ENCODE measurements at regions not wholly inside any gene's neighbourhood (a gene's known extent, or its start where the extent isn't known, plus 50 kb on each side); places are given as distances from the start of the nearest gene placed in this dataset.
A peak's percentile ranks its signal among the peaks of the same experiment; 100 is the strongest.

DNA sequence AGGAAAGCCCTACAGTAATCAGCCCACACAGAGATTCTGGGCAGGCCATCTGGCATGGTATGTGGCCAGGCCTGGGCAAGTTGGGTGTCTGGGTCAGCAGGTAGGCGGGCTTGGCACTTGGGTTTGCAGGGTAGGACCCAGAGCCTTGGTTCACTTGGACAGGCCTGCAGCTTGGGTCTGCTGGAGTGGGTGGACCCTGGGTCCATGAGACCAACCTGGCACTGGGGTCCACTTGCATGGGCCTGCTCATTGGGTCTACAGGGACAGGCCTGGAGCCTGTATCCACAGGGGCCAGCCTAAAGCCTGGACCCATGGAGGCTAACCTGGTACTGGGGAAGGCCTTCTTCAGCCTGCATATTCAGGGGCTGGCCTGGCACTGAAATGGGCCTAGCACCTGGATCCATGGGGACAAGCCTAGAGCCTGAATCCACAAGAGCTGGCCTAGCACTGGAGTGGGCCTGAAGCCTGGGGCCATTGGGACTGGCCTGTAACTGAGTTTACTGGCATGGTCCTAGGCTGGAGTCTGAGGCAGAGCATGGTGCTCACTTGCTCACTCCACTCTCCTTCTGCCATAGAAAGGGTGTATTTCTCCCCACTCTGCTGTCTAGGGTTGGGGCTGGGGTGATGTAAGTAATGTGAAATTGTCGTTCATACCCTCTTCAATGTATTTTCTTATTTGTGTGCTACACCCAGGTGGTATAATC lies 315.0 kb downstream of the AHR start:
- DNase-seq (ENCODE audit: low read depth) = no peak
- in situ Hi-C loops (cut with HindIII; ENCODE audit: low pct_unique_long_range_greater_than_20kb, low sequenced_read_pairs) = no loop called here

DNA sequence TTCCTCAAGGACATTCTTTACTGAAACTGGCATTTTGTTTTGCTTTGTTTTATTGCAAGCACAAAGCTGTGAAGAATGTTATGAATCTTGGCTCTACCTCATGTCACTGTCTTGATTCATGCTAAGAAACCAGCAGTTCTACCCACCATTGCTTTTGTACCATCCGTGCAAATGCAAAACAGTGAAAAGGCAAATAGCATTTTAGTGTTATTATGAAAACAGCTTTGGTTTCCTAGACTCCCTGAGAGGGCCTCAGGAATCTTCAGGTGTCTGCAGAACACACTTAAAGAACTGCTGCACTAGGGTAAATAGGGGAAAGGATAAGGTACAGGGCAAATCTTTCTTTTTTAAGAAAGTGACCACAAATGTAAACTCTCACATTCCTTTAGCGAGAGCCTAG lies 318.9 kb downstream of the AHR start:
- in situ Hi-C loops (cut with HindIII; ENCODE audit: low pct_unique_long_range_greater_than_20kb, low sequenced_read_pairs) = no loop called here
- no peak for DNase-seq (ENCODE audit: low read depth)

DNA sequence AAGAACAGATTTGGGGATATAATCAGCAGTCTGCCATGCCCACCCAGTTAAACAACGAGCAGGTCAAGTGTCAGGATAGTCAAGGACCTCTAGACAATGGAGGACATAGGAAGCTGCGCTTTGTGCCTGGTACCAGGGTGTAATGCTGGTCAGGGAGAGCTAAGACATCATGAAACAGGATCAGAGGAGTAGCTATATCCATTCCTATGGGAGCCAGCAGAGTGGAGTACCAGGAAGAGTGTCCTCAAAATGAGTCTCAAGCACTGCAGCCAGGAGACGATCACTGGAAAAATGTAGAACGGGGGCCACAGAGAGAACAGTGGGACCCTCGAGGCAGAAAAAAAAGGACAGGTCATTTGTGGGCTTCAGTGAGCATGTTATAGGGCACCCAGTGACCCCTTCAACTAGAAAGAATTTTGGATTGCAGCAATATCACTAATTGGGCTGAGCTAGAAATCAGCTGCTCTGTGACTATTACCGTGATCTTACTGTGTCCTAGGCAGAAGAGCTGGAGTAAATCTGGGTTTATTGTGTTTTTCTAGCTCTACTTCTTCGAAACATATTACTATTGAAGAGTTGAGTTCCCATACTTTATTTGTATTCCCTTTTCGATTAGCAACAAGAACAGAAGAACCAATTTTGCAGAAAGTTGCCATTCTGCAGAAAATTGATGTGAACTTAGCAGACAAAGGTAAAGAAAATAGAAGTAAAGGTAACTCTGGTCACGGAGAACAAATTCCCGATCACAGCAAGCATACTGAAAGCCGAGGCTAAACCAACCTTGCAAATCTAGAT lies 319.6 kb downstream of the AHR start:
- DNase-seq (ENCODE audit: low read depth) = no peak
- in situ Hi-C loops (cut with HindIII; ENCODE audit: low pct_unique_long_range_greater_than_20kb, low sequenced_read_pairs) = no loop called here

DNA sequence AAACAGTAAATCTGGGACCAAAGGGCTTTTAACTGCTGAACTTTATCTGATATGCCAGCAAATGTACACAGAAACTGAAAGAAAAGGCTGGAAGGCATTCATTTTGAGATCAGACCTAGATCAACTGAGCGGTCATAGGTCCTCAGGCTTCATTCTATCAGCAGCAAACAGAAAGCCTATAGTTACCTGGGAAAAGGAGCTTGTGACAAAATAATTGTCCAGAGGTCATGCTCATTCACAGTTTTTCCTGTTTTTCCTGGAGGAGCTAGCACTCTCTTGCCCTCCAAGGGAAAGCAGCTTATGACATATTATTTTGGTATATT lies 320.2 kb downstream of the AHR start:
- DNase-seq (ENCODE audit: low read depth) = no peak
- in situ Hi-C loops (cut with HindIII; ENCODE audit: low pct_unique_long_range_greater_than_20kb, low sequenced_read_pairs) = no loop called here

DNA sequence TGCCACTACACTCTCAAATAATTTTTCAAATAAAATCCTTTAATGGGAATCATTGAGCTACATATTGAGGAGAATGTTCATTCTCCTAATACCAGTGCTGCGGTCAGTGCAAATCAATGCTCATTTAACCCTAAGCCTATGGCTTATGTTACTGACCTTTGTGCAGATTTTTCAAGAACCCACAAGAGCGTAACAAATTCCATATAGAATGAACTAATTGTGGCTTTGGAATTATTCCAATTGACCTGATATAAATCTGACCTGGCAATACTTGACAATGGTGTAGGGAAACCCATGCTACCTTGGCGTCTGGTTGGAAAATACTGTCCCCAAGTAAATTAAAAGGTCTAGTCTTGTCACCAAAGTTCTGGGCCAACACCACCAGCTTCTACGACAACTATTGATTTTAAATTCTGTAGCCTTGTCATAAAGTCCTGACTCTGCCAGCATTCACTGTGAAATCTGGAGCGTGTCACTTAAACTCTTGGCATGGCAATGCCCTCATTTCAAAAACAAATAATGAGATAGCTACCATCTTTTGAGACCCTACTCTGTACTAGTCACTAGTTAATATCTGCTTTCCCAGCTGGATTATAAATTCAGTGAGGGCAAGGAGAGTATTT lies 320.9 kb downstream of the AHR start:
- in situ Hi-C loops (cut with HindIII; ENCODE audit: low pct_unique_long_range_greater_than_20kb, low sequenced_read_pairs) = no loop called here
- no peak for DNase-seq (ENCODE audit: low read depth)

DNA sequence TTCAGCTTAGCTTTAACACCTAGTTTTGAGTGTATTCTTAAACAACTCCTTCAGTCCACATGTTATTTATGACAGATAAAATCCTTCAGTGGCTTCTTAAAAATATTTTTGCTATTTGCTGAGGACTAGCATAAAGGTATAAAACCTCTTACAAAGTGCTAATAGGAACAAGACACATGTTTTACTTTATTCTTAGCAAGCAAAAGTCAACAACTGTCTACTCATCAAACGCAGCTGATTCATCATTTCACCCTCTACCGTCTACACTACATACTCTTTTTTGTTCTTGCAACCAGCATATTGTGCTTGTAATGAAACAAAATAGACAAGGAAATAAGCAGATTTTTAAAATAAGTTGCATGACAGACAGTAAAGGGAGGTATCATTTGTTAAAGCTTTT lies 319.7 kb downstream of the SNX13 start:
- no peak for DNase-seq (ENCODE audit: low read depth)
- in situ Hi-C loops (cut with HindIII; ENCODE audit: low pct_unique_long_range_greater_than_20kb, low sequenced_read_pairs) = no loop called here

DNA sequence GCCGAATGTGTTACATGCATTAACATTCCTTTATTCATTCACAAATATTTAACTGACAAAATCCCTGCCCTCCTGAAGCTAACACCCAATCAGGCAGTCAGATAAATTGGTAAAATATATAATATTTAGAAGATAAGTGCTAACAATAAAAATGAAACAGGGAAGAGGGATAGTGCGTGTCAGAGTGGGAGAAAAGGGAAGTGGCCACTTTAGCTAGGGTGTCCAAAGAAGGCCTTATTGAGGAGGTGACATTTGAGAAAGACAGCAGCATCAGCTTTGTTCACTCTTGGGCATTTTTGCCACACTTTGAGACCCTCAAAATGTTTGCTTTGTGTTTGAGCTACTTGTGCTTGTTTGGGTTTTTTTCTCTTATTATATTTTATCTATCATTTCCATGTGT lies 317.8 kb downstream of the SNX13 start:
- in situ Hi-C loops (cut with HindIII; ENCODE audit: low pct_unique_long_range_greater_than_20kb, low sequenced_read_pairs) = no loop called here

DNA sequence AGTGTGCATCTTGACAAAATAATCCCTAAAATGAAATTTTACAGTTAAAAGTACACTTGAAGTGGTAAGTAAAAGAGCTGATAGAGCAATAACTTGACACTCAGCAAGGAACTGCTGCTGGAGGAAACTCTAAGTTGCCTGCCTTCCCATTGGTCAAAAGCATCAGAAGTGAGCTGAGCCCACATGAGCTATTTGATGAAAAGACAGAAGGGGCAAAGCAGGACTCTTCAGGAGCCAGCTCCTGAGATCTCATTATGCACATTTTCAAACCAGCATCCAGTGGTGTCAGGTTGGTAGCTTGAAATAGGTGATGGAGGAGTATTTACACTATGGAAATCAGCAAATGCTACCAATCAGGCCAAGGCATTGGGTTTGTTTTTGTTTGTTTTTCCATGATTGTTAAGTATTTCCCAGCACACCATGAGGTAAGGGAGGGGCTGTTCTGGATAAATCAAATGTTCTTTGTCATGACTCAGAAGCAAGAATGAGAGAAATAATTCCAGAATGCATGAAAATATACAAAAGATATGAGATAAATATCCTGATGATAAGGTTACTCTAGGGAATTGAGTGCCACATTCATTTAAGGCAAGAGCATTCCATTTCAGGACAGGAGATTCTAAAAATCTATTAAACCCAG lies 316.6 kb downstream of the SNX13 start:
- in situ Hi-C loops (cut with HindIII; ENCODE audit: low pct_unique_long_range_greater_than_20kb, low sequenced_read_pairs) = no loop called here
- no peak for DNase-seq (ENCODE audit: low read depth)

More for the DNA sequence above, 317.8 kb downstream of the SNX13 start:
- DNase-seq (ENCODE audit: low read depth) = no peak

DNA sequence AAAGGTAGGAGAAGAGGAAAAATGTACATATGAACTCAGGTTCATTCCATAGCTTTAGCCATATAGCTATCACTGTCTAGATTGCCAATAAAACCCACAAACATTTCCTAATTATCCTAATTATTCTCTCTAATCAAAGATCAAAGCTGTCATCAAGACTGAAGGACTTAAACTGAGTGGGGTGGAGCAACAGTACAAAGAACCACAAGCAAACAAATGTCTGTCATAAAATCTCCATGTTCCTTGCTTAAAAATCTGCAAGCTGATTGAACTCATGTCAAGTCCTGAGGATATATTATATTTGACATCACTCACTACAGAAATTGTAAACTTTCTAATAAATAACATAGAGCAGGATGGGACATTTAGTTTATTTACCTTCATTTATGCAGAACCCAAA lies 315.9 kb downstream of the SNX13 start:
- in situ Hi-C loops (cut with HindIII; ENCODE audit: low pct_unique_long_range_greater_than_20kb, low sequenced_read_pairs) = no loop called here
- no peak for DNase-seq (ENCODE audit: low read depth)

DNA sequence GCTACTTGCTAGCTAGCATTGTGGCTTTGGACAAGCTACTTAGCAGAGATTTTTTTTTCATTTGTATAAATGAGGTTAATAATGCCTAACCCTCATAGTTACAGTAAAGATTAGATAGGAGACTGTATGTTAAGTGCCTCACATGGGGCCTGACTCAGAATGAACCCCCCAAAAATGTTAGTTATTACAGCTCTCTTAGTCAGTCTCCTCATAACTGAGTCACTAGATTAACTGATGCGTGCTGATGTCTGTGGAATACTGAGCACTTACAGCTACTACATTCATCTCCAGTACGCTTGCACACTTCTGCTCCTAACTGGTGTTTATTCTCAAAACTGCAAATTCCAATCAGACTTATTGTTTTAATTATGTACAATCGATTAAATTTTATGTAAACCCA lies 315.3 kb downstream of the SNX13 start:
- in situ Hi-C loops (cut with HindIII; ENCODE audit: low pct_unique_long_range_greater_than_20kb, low sequenced_read_pairs) = no loop called here
- peak; percentile 84 for DNase-seq (ENCODE audit: low read depth)

DNA sequence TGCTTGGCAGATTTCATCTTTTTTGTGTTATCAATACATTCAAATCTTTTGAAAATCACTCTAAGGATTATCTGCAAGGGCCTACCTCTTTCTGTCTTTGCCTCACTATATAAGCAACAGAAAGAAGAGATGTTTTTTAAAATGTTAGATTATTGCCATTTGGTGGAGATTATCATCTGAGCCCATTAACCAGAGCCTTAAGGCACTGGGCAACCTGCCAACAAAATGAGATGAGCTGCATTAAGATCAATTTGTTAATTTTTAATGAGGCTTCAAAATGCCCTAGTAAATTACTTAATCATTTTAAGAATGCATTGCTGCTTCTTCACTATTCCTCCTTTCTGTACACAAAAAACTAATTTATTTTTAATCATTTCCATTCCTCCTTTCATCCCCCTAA lies 314.1 kb downstream of the SNX13 start:
- no peak for DNase-seq (ENCODE audit: low read depth)
- in situ Hi-C loops (cut with HindIII; ENCODE audit: low pct_unique_long_range_greater_than_20kb, low sequenced_read_pairs) = no loop called here

DNA sequence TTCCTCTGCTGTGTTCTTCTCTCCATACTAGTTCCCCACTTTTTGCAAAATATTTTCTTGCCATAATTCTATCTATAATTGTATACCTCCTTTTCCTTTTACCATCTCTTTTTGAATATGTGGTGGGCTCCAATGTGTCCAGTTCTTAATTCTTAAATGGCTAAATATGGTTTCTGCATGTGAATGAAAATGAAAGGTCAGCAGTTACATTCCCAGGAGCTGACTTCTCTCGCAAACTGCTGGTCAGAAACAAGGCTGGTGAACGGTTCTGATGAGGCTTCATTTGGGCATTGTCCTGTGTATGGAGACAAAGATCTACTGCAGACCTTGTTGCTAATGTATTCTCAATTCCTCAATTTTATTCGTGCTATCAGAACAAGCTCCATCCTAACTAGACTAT lies 309.2 kb downstream of the SNX13 start:
- in situ Hi-C loops (cut with HindIII; ENCODE audit: low pct_unique_long_range_greater_than_20kb, low sequenced_read_pairs) = no loop called here
- DNase-seq (ENCODE audit: low read depth) = no peak

DNA sequence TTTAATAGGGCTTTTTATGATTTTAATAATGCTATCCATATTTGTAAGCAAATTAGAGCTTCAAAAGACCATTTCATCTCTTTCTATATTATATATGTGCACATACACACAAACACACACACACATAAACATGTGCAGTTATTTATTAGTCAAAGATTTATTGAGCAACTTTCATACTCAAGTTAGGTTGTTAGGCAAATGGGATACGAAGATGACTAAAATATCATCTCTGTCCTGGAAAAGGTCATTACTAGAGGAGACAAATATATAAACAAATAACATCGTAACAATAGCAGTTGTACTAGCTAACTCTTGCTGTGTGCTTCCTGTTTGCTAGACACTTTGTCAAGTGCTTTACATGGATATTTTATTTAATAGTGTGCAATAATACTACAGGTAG lies 307.9 kb downstream of the SNX13 start:
- in situ Hi-C loops (cut with HindIII; ENCODE audit: low pct_unique_long_range_greater_than_20kb, low sequenced_read_pairs) = no loop called here
- DNase-seq (ENCODE audit: low read depth) = no peak

DNA sequence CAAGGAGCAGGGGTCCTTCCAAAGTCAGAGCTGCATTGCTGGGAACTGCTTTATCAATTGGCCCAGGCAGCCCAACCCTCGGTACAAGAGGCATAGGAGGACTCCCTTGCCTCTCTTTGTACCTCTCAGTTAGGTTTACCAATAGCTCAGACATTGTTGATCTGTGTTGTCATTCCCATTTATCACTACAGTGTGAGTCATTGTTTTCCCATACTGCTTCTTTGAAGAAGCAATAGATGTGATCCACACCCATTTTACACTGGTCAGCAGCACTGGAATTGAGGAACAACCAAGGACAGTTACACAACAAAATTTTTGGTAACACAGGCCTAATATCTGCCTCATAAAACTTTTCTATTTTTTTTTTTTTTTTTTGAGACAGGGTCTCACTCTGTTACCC lies 307.2 kb downstream of the SNX13 start:
- peak; percentile 67 for DNase-seq (ENCODE audit: low read depth)
- in situ Hi-C loops (cut with HindIII; ENCODE audit: low pct_unique_long_range_greater_than_20kb, low sequenced_read_pairs) = no loop called here

DNA sequence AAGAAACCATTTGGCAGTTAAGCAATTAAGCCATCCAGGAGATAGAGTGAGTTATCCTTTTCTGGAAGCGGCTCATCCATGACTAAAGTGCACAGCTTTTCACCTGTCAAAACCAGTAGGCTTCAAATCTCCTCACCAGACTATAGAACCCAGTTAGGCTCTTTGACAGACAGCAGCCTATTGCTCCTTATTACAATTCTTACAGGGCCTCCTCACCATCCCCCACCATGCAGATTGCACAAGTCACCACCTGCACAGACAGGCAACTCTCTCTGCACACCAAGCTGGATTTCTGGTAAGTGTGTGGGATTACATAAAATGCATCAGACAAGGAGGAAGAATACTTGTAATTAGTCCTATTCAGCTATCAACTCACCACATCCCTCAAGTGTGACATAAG lies 301.6 kb downstream of the SNX13 start:
- no peak for DNase-seq (ENCODE audit: low read depth)
- in situ Hi-C loops (cut with HindIII; ENCODE audit: low pct_unique_long_range_greater_than_20kb, low sequenced_read_pairs) = no loop called here

DNA sequence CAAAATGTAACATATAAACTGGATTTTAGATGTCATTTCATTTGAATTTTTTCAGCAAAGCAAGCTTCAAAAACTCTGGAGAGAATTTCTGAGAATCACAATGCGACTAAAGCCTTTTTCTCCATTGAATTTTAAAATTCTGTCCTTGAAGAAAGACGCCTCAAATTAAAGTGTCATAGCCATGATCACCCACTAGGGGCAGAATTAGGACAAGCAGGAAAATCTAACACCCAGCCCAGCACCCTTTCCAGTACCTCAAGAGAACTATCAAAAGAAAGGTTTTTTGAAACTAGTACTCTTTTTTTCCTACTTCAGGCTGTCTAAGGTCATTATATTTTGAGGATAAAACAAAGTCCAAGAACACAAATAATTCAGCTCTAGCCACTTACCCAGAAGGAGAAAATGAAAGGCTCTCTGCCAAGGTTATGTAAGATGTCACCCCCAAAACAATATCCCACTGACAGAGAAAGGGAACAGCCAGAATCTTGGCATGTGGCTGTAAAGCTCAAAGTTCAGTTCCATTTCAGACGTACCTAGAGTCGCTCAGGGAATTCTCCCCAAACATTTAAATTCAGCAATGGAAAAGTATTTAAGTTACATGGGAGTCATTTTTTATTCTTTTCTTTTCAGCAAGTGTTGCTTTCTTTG lies 299.4 kb downstream of the SNX13 start:
- in situ Hi-C loops (cut with HindIII; ENCODE audit: low pct_unique_long_range_greater_than_20kb, low sequenced_read_pairs) = no loop called here
- DNase-seq (ENCODE audit: low read depth) = no peak

DNA sequence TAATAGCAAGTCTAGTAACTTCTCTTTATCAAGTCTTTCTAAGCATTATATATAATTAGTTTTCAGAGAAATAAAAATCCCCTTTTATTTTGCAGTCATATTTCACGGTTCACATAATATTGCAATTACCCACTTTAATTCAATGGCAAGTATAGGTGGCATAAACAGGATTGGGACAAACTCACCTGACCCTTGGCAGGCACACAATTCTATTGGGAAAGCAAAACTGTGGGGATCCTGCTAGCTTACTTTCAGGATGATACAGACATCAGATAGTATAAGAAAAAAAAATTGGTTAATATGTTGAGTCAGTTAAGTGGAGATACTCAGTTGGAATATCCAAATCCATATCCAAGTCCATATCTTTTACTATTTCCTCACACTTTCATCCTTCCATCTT lies 294.8 kb downstream of the SNX13 start:
- in situ Hi-C loops (cut with HindIII; ENCODE audit: low pct_unique_long_range_greater_than_20kb, low sequenced_read_pairs) = no loop called here
- no peak for DNase-seq (ENCODE audit: low read depth)

DNA sequence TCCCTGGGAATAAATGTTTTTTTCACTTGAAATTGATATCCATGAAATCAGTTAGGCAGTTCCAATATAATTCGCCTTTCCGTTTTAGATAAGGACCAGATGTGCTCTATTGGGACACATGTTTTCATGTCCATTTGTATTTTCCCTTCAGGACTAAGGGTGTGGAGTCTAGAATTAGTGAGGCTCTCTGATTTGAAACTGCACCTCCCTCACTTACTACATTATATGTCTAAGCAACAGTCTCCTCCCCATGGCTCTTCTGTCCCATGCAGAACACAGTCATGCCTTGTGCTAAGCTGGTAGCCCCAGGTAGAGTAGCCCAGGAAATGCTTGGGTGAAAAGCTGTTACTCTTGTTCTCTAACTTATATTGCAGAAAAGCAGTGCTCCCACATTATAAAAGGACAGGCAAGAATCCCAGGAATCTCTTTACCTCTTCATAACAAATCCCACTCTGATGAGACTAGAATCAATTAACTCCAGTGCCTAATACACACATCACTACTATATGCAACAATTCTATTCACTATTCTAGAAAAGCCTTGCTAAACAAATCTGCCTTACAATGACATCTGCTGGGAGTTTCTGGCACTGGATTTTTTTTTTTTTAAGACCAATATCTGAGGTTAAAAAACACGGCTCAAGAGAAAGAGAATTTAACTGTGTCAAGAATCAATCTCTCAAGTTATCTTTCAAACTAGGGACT lies 293.9 kb downstream of the SNX13 start:
- peak; percentile 49 for DNase-seq (ENCODE audit: low read depth)
- in situ Hi-C loops (cut with HindIII; ENCODE audit: low pct_unique_long_range_greater_than_20kb, low sequenced_read_pairs) = no loop called here
